ENCODE measurements at regions not wholly inside any gene's neighbourhood (a gene's known extent, or its start where the extent isn't known, plus 50 kb on each side); places are given as distances from the start of the nearest gene placed in this dataset.

GRCh38 chr6:126232671-126233070, 107.2 kb upstream of the CENPW start:
- Mint-ChIP-seq H3K4me1 (ENCODE audit: low read depth) (no peaks in the 10 kb centered on the region), H3K27ac (no peak overlapping the region), H3K9me3 (no peaks in the 10 kb centered on the region), H3K36me3 (ENCODE audit: low read depth) (no peaks in the 10 kb centered on the region), H3K4me3 (ENCODE audit: low read depth) (no peak overlapping the region), H3K27me3 (ENCODE audit: low read depth) (no peaks in the 10 kb centered on the region)
- DNase-seq (ENCODE audit: low spot score), result no peak
- intact Hi-C loops (cut with micrococcal nuclease), result no loop called here

GRCh38 chr6:126233192-126233591, 106.7 kb upstream of the CENPW start:
- H3K9me3 Mint-ChIP-seq, result no peaks in the 10 kb centered on the region
- intact Hi-C loops (cut with micrococcal nuclease), result no loop called here
- H3K36me3 Mint-ChIP-seq (ENCODE audit: low read depth), result no peaks in the 10 kb centered on the region
- DNase-seq (ENCODE audit: low spot score), result no peak
- H3K27me3 Mint-ChIP-seq (ENCODE audit: low read depth), result no peaks in the 10 kb centered on the region
- no peak overlapping the region for H3K4me3 Mint-ChIP-seq (ENCODE audit: low read depth)
- no peaks in the 10 kb centered on the region for H3K4me1 Mint-ChIP-seq (ENCODE audit: low read depth)
- no peak overlapping the region for H3K27ac Mint-ChIP-seq

DNA sequence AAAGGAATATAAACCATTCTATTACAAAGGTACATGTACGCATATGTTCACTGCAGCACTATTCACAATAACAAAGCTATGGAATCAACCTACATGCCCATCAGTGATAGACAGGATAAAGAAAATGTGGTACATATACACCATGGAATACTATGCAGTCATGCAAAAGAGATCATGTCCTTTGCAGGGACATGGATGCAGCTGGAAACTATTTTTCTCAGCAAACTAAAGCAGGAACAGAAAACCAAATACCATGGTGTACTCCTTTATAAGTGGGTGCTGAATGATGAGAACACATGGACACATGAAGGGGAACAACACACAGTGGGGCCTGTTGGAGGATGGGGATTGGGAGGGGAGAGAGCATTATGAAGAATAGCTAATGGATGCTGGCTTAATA, 104.6 kb upstream of the CENPW start:
- no peak overlapping the region for H3K27ac Mint-ChIP-seq
- DNase-seq (ENCODE audit: low spot score), result no peak
- no peaks in the 10 kb centered on the region for H3K36me3 Mint-ChIP-seq (ENCODE audit: low read depth)
- no peaks in the 10 kb centered on the region for H3K27me3 Mint-ChIP-seq (ENCODE audit: low read depth)
- no peak overlapping the region for H3K4me3 Mint-ChIP-seq (ENCODE audit: low read depth)
- H3K4me1 Mint-ChIP-seq (ENCODE audit: low read depth), result no peaks in the 10 kb centered on the region
- intact Hi-C loops (cut with micrococcal nuclease), result no loop called here
- no peaks in the 10 kb centered on the region for H3K9me3 Mint-ChIP-seq

- intact Hi-C loops (cut with micrococcal nuclease), result no loop called here
- no peaks in the 10 kb centered on the region for H3K9me3 Mint-ChIP-seq
- H3K4me1 Mint-ChIP-seq (ENCODE audit: low read depth), result no peaks in the 10 kb centered on the region
- DNase-seq (ENCODE audit: low spot score), result no peak
- no peak overlapping the region for H3K4me3 Mint-ChIP-seq (ENCODE audit: low read depth)
- H3K27me3 Mint-ChIP-seq (ENCODE audit: low read depth), result no peaks in the 10 kb centered on the region
- no peaks in the 10 kb centered on the region for H3K36me3 Mint-ChIP-seq (ENCODE audit: low read depth)
- H3K27ac Mint-ChIP-seq, result no peak overlapping the region
These were observed 94.8 kb upstream of the CENPW start for GRCh38 chr6:126245077-126245476.

DNA sequence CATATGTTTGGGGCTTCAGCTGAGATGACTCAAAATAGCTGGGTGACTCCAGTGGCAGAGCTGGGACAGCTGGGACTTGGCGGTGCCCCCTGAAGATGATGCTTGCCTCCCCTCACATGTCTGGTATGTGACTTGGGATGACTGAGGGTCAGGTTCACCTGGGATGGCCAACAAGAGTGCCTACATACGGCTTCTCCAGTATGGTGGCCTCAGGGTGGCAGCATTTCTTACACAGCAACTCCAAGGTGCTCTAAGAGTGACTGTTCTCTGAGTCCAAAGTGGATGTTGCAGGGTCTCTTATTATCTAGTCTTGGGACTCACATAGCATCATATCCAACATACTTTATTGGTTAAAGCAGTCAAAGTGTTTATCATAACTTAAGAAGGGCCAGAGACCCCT, 87.8 kb upstream of the CENPW start:
- H3K4me1 Mint-ChIP-seq (ENCODE audit: low read depth), result no peaks in the 10 kb centered on the region
- intact Hi-C loops (cut with micrococcal nuclease), result no loop called here

GRCh38 chr6:126253431-126253830, 86.5 kb upstream of the CENPW start:
- intact Hi-C loops (cut with micrococcal nuclease), result no loop called here

More for the DNA sequence above, 87.8 kb upstream of the CENPW start:
- no peaks in the 10 kb centered on the region for H3K27me3 Mint-ChIP-seq (ENCODE audit: low read depth)
- H3K27ac Mint-ChIP-seq, result no peak overlapping the region
- H3K36me3 Mint-ChIP-seq (ENCODE audit: low read depth), result no peaks in the 10 kb centered on the region
- no peaks in the 10 kb centered on the region for H3K9me3 Mint-ChIP-seq
- DNase-seq (ENCODE audit: low spot score), result no peak
- H3K4me3 Mint-ChIP-seq (ENCODE audit: low read depth), result no peak overlapping the region

DNA sequence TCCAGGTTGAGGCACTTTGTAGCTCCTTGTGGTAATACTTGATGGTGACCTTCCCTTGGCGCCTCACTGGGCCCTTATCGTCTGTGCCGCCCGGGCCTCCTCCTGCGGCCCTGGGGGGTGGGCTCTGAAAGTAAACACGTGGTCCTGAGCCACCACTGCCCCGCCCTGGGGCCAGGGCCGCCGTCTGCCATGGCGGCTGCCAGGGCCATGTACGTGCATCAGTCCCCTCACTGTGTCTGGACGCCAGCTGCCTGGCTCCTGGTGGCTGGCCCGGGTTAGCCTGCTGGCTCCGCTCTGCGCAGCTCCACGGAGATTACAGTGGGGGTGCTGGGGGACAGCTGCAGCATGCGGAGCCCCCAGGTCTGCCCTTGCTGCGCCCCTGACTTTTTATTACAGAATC, 81.8 kb upstream of the CENPW start:
- Mint-ChIP-seq H3K4me1 (ENCODE audit: low read depth) (no peaks in the 10 kb centered on the region), H3K4me3 (ENCODE audit: low read depth) (no peak overlapping the region), H3K9me3 (peaks cover 19% of the 10 kb centered on the region), H3K36me3 (ENCODE audit: low read depth) (no peaks in the 10 kb centered on the region), H3K27ac (no peak overlapping the region), H3K27me3 (ENCODE audit: low read depth) (no peaks in the 10 kb centered on the region)
- DNase-seq (ENCODE audit: low spot score), result no peak
- intact Hi-C loops (cut with micrococcal nuclease), result no loop called here

More at GRCh38 chr6:126253431-126253830, 86.5 kb upstream of the CENPW start:
- H3K4me3 Mint-ChIP-seq (ENCODE audit: low read depth), result no peak overlapping the region
- H3K27ac Mint-ChIP-seq, result no peak overlapping the region
- DNase-seq (ENCODE audit: low spot score), result no peak
- no peaks in the 10 kb centered on the region for H3K9me3 Mint-ChIP-seq
- H3K4me1 Mint-ChIP-seq (ENCODE audit: low read depth), result no peaks in the 10 kb centered on the region
- H3K27me3 Mint-ChIP-seq (ENCODE audit: low read depth), result no peaks in the 10 kb centered on the region
- no peaks in the 10 kb centered on the region for H3K36me3 Mint-ChIP-seq (ENCODE audit: low read depth)

DNA sequence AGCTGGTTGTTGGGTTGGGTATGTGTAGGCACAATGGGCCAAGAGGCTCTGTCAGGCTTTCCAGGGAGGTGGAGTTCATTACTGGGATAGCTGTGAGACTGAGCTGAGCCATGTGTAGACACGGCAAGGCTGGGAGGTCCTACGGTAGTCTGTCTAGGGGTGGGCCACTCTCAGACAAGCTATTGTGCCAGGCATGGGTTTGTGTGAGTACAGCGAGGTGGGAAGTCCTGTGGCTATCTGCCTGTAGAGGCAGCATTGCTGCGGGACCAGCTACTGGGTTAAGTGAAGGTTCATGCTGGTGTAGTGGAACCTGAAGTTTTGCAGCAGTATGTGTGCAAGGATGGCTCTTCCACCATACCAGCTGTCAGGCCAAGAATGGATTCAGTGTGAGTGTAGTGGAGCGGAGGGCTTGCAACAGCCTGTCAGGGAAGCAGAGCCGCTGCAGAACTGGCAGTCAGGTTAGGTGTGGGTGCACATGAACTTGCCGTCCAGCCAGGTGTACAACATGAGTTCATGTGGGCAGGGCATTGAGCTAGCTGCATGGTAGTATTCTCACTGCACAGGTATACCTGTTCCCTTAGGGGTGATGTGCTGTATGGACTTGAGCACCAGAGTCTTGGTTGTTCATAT, 78.0 kb upstream of the CENPW start:
- Mint-ChIP-seq H3K27ac (no peak overlapping the region), H3K36me3 (ENCODE audit: low read depth) (no peaks in the 10 kb centered on the region), H3K27me3 (ENCODE audit: low read depth) (no peaks in the 10 kb centered on the region), H3K4me1 (ENCODE audit: low read depth) (no peaks in the 10 kb centered on the region), H3K4me3 (ENCODE audit: low read depth) (no peak overlapping the region), H3K9me3 (peaks cover 19% of the 10 kb centered on the region)
- intact Hi-C loops (cut with micrococcal nuclease), result no loop called here
- no peak for DNase-seq (ENCODE audit: low spot score)

- intact Hi-C loops (cut with micrococcal nuclease), result no loop called here
- Mint-ChIP-seq H3K4me3 (ENCODE audit: low read depth) (no peak overlapping the region), H3K4me1 (ENCODE audit: low read depth) (no peaks in the 10 kb centered on the region), H3K27ac (no peak overlapping the region), H3K36me3 (ENCODE audit: low read depth) (no peaks in the 10 kb centered on the region), H3K27me3 (ENCODE audit: low read depth) (no peaks in the 10 kb centered on the region), H3K9me3 (peaks cover 19% of the 10 kb centered on the region)
- DNase-seq (ENCODE audit: low spot score), result no peak
These were observed 75.7 kb upstream of the CENPW start for GRCh38 chr6:126264265-126264664.

DNA sequence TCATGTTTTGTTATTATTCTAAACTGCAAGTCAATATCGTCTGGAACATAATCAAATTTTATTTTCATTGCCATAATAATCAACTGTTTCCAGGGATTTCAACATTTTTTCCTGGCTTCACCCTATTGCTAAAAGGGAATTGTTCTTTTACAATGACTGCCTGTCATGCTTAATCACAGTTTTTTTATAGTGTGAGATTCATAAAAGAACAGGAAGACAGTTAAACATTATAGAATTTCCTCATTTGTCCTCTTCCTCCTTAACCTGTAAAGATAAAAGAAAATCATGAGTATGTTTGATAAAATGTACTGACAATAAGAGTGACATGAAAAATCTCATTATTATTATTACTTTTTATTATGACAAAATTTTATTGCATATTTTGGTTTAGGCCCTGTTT, 73.3 kb upstream of the CENPW start:
- H3K36me3 Mint-ChIP-seq (ENCODE audit: low read depth), result no peaks in the 10 kb centered on the region

GRCh38 chr6:126267626-126268025, 72.3 kb upstream of the CENPW start:
- no peak overlapping the region for H3K4me3 Mint-ChIP-seq (ENCODE audit: low read depth)
- H3K27me3 Mint-ChIP-seq (ENCODE audit: low read depth), result no peaks in the 10 kb centered on the region
- no peak overlapping the region for H3K27ac Mint-ChIP-seq
- H3K4me1 Mint-ChIP-seq (ENCODE audit: low read depth), result no peaks in the 10 kb centered on the region
- no peaks in the 10 kb centered on the region for H3K36me3 Mint-ChIP-seq (ENCODE audit: low read depth)
- intact Hi-C loops (cut with micrococcal nuclease), result no loop called here
- H3K9me3 Mint-ChIP-seq, result no peaks in the 10 kb centered on the region
- DNase-seq (ENCODE audit: low spot score), result no peak

More for the DNA sequence above, 73.3 kb upstream of the CENPW start:
- Mint-ChIP-seq H3K27me3 (ENCODE audit: low read depth) (no peaks in the 10 kb centered on the region), H3K4me1 (ENCODE audit: low read depth) (no peaks in the 10 kb centered on the region), H3K4me3 (ENCODE audit: low read depth) (no peak overlapping the region), H3K9me3 (no peaks in the 10 kb centered on the region), H3K27ac (no peak overlapping the region)
- intact Hi-C loops (cut with micrococcal nuclease), result no loop called here
- no peak for DNase-seq (ENCODE audit: low spot score)

DNA sequence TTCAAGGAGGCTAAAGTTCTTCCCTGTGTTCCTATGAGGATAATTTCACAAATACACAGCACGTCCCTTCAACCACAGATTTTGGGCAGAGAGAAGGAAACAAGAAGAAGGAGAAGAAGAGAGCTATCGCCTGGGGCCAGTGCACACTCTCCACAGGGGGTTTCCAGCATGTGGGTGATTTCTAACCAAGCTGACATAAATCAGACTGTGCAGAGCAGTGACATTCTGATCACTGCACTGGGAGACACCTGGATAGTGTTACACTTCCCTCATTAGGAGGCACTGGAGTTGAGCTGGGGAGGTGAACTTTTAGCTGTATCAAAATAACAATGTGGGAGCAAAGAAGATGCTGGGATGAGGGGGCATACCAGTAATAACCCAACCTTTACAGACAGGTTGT, 71.8 kb upstream of the CENPW start:
- no peaks in the 10 kb centered on the region for H3K36me3 Mint-ChIP-seq (ENCODE audit: low read depth)
- intact Hi-C loops (cut with micrococcal nuclease), result no loop called here
- no peaks in the 10 kb centered on the region for H3K9me3 Mint-ChIP-seq
- no peak for DNase-seq (ENCODE audit: low spot score)
- H3K4me1 Mint-ChIP-seq (ENCODE audit: low read depth), result no peaks in the 10 kb centered on the region
- H3K4me3 Mint-ChIP-seq (ENCODE audit: low read depth), result no peak overlapping the region
- no peak overlapping the region for H3K27ac Mint-ChIP-seq
- peaks cover 1% of the 10 kb centered on the region for H3K27me3 Mint-ChIP-seq (ENCODE audit: low read depth)

- no peaks in the 10 kb centered on the region for H3K4me1 Mint-ChIP-seq (ENCODE audit: low read depth)
- H3K27ac Mint-ChIP-seq, result no peak overlapping the region
- no peaks in the 10 kb centered on the region for H3K9me3 Mint-ChIP-seq
- no peak for DNase-seq (ENCODE audit: low spot score)
- no peaks in the 10 kb centered on the region for H3K27me3 Mint-ChIP-seq (ENCODE audit: low read depth)
- intact Hi-C loops (cut with micrococcal nuclease), result no loop called here
- no peak overlapping the region for H3K4me3 Mint-ChIP-seq (ENCODE audit: low read depth)
- no peaks in the 10 kb centered on the region for H3K36me3 Mint-ChIP-seq (ENCODE audit: low read depth)
These were observed 59.6 kb upstream of the CENPW start for GRCh38 chr6:126280287-126280686.

GRCh38 chr6:126285871-126286365, 54.0 kb upstream of the CENPW start:
- H3K27ac Mint-ChIP-seq, result no peak overlapping the region
- no peak for DNase-seq (ENCODE audit: low spot score)
- peaks cover 4% of the 10 kb centered on the region for H3K27me3 Mint-ChIP-seq (ENCODE audit: low read depth)
- no peaks in the 10 kb centered on the region for H3K36me3 Mint-ChIP-seq (ENCODE audit: low read depth)
- no peak overlapping the region for H3K4me3 Mint-ChIP-seq (ENCODE audit: low read depth)
- H3K4me1 Mint-ChIP-seq (ENCODE audit: low read depth), result no peaks in the 10 kb centered on the region
- intact Hi-C loops (cut with micrococcal nuclease), result no loop called here
- no peaks in the 10 kb centered on the region for H3K9me3 Mint-ChIP-seq

Data from activated T-helper 2 cell treated with anti-CD3 and anti-CD28 coated beads, Interferon-gamma antibody, Interleukin-2, Interleukin-4, amounts not matched to agents 10 μg/mL and 5 μg/mL and 100 μg/mL, durations not matched to agents 14 hours and 24 hours and 36 hours (primary cell).